T-helper 1 cell (primary cell): ENCODE measurements at regions not wholly inside any gene's neighbourhood (a gene's known extent, or its start where the extent isn't known, plus 50 kb on each side); places are given as distances from the start of the nearest gene placed in this dataset.
"Not testable (repeated sequence)": the region's sequence is repeated elsewhere in the genome, so short reads cannot be mapped to it uniquely, and the experiment has no call there.

Source experiments
- DNase-seq, 5 donors: peaks; one replicate each; pipeline ENCODE4 v3.0.0-alpha.2; 2012 to 2020

GRCh38 chrX:112359906-112360305, 277.3 kb upstream of the TRPC5 start:
- no peak for DNase-seq

- no peak for DNase-seq
Measured at GRCh38 chrX:112355931-112356330, 273.4 kb upstream of the TRPC5 start.

DNA sequence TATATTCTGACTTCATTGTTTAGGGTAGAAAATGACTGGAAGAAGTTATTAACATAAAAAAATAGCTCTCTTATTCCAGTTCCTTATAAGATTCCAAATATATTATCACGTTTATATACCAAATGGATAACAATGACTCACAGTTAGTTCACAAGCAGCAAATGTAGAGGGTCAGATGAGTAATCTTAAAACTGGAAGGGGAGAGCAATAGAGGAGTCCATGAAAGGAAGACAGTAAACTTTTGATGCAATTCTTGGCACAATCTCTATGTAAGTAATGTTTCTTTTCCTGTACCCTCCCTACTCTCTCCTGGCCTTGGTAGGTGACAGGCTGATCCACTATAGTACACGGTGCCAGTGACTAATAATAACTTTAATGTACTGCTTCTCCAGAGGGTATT, 259.0 kb upstream of the TRPC5 start:
- DNase-seq, result no peak

DNA sequence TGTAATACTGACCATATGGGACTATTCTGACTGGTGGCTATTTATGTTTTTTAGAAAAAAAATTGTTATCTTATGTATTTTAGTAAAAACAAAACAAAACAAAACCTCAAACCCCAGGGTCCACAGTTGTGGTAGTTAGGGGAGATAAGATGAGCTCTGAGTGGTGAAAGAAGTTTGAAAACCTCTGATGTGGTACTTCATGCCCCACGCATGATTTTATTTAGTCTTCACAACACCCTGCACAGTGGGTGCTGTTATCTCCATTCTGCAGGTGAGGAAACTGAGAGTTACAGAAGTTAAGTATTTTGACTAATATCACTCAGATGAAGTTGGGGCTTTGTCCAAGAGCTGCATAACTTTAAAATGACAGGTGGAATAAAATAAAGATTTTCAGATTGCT, 230.6 kb upstream of the TRPC5 start:
- no peak for DNase-seq

GRCh38 chrX:112306027-112306426, 223.5 kb upstream of the TRPC5 start:
- no peak for DNase-seq

DNA sequence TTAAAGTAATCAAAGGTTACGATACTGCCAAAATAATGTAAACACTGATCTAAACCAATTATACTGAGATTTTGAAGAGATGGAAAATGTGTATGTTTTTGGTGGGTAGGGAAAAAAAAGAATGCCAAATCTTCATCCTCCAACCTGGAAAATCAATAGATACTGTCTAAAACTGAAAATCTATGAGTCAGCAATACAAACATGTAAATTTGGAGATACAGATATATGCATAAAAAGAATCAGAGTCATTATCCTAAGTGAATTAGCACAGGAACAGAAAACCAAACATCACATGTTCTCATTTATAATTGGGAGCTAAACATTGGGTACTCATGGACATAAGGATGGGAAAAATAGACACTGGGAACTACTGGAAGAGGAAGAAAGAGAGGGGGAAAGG, 197.4 kb upstream of the TRPC5 start:
- no peak for DNase-seq

GRCh38 chrX:112270991-112271390, 188.4 kb upstream of the TRPC5 start:
- DNase-seq, result no peak

DNA sequence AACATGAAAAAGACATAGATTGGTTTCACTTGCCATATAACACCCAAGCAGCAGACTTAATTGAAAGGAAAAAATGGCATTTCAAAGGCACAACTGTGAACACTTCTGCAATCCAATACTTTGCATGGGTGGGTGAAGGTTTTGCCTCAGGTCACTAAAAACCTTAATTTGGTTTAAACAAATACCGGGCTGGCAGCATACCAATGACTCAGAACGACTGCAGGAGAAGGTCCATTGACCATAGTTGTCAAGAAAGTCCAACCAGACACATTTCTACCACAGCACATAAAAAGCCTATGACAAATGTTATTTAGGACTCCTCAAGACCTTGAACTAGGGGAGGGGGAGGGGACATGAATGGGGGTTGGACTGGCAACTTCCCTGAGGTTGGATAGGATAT, 183.6 kb upstream of the TRPC5 start:
- DNase-seq, result no peak

DNA sequence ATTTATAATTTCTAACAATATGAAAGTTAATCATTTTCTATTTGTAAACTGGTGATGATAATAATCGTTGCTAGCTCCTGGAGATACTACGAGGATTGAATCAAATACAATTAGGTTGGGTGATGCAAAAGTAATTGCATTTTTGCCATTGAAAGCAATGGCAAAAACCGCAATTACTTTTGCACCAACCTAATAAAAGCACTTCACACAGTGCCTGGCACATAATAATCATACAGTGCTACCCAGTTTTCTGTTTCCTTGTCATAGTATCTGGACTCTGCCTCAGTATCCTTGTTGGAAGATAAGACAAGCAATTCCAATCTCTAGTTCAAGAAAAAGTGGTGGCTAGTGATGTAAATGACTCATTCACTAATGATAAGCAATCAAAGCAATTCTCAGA, 176.8 kb upstream of the TRPC5 start:
- no peak for DNase-seq

DNA sequence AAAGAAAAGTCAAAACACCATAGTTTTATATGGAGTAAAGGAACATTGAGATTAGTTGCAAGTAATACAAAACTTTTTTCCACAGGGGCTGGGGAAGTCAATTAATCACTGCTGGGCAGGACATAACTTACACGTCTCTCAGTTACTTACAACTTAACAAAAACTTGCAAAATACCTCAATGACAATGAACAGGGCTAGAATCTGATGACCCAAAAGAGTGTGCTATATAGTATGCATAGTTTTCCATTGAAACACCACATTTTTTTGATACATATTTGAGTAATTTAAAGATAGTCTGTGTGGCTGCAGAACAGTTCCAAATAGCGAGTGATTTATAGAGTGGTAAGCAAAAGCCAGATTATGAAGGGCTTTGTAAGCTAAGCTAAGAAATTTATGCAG, 172.3 kb upstream of the TRPC5 start:
- no peak for DNase-seq

- DNase-seq, result no peak
Measured at GRCh38 chrX:112247714-112248113, 165.1 kb upstream of the TRPC5 start.

DNA sequence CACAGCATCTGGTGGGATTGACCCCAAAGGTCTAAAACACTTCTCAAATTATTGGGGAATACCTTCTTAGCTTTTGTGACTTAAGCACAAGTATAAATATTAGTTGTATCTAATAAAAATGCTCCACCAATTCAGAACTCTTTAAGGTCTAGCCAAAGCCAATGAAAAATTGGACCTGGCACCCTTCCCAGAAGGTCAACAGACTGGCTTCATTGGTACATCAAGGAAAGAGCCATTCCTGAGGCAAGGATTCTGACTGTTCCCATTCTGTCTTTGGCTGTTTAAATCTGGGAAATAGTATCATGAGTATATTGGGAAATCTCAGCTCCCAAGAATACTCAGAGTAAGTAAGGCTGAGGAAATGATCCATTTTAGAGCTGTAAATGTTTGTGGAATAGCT, 153.0 kb upstream of the TRPC5 start:
- DNase-seq, result no peak

DNA sequence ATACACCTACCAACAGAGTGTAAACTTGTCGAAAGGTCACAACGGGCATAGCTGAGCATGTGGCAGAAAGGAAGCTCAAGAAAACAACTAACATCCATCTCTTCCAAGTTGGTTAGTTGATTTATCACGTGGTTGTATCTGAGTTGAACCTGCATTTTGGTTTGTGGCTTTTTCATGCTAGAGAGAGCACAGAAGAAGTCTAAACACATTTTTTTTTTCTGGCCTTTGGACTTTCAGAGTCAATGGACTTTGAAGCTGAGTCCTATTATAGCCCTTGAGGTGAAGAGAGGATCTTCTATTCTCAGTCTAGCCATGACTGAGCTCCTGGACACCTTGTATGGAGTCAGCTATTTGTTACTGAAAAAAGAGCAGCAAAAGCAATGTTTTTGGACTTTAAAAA, 150.6 kb upstream of the TRPC5 start:
- no peak for DNase-seq

DNA sequence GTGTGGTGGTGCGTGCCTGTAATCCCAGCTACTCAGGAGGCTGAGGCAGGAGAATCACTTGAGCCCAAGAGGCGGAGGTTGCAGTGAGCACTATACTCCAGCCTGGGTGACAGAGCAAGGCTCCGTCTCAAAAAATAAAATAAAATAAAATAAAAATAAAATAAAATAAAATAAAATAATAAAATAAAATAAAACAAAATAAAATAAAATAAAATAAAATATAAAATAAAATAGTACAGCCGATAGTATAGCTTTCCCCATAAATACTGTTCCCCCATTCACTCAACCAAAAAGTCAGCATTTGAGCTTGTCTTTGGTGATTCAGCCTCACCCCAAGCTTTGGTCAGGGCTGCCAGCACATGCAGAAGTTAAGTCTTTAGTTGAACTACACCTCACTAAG, 144.2 kb upstream of the TRPC5 start:
- DNase-seq, result not testable (repeated sequence)

GRCh38 chrX:112223391-112223790, 140.8 kb upstream of the TRPC5 start:
- no peak for DNase-seq

DNA sequence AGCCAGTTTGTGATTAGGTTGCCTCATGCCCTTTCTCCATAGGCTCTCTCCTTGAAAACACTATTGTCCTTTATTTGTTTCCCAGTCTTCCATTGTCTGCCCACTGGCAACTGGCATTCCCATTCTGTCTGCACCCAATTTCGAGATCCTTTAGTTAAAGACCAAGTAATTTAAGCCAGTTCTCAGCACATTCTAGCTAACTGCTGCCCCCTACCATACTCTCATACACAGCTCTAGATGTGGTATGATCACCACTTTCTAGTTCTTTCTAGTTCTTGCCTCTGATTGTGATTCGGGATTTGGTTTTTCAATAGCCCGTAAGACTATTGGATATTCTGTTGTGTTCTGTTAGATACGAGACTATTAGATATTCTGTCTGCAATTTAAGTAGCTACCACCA, 135.8 kb upstream of the TRPC5 start:
- no peak for DNase-seq

GRCh38 chrX:112211459-112211858, 128.9 kb upstream of the TRPC5 start:
- DNase-seq, result peak in 1 of 5 donors; percentile 65

GRCh38 chrX:112197840-112198239, 115.3 kb upstream of the TRPC5 start:
- no peak for DNase-seq

GRCh38 chrX:112190646-112191045, 108.1 kb upstream of the TRPC5 start:
- no peak for DNase-seq

DNA sequence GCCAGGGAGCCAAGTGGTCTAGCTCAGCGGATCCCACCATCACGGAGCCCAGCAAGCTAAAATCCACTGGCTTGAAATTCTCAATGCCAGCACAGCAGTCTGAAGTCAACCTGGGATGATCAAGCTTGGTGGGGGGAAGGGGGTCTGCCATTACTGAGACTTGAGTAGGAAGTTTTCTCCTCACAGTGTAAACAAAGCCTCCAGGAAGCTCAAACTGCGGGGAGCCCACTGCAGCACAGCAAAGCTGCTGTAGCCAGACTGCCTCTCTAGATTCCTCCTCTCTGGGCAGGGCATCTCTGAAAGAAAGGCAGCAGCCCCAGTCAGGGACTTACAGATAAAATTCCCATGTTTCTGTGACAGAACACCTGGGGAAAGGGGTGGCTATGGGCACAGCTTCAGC, 98.8 kb upstream of the TRPC5 start:
- not testable (repeated sequence) for DNase-seq

DNA sequence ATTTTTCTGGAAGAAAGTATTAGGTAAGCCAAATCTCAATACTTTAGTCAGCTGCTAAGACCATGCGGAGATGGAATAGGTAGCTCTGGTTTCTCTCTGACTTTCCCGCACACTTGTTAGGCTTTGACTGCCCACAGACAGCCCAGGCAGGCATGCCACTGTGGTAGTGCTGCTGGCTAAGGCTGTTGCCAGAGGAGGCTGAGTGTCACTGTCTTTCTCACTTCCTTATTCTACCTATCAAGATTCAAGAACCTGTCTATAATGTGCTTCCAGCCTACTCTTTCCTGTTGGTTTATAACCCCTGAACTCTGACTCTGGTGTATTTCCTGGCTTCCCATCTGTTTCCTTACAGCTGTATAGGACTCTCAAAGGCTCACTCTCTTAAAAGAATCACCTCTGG, 81.8 kb upstream of the TRPC5 start:
- no peak for DNase-seq

DNA sequence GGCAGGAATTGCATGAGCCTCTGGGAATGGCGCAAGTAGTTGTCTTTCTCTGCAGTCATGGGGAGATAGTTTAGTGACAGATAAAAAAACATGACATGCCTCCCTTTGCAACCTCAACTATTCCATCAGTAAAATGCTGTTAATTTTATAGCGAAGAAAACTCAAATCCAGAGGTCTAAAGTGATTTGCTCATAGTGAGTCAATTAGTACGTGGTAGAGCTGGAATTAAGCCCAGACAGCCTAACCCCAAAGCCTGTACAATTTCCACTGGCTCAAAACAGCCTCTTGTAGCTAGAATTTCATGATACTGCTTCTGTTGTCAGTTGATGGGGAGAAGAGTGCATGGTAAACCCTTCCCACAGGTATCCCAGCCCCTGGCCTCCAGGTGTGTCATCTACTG, 81.3 kb upstream of the TRPC5 start:
- no peak for DNase-seq

DNA sequence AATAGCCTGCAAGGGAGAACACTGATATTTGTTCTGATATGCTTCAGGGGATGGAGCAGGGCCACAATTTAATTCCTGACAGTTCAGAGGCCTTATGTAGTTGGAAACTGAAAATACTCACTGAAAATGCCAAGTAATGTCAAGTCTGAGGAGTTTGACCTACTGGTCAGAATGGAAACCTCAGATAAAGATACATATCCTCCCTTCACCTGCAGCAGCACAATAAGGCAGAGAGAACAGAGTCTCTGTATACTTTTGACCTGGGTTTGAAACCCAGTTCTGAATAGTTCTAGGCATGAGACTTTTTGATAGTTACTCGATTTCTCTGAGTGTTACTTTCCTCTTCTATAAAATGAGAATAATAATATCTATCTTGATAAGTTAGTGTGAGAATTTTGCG, 65.8 kb upstream of the TRPC5 start:
- DNase-seq, result no peak

DNA sequence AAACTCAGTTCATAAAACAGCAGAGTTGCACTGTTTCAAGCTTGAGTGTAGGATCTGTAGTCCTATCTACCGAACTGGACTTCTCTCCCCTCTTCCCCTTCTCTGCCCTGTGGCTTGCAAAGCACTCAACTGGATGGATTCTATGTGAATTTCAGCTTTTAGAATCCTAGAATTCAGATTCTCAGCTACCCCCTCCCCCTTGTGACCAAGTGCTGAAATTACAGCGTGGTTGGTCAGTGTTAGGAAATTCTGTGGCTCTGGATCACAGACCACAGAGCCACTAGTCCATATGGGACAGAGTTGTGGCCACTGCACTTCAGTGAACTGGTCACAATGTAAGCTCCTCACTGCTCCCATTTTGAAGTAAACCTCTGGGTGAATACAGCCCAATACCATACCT, 64.6 kb upstream of the TRPC5 start:
- no peak for DNase-seq

GRCh38 chrX:112137276-112137675, 54.7 kb upstream of the TRPC5 start:
- DNase-seq, result no peak
